Colonic mucosa (tissue), 4 donors: ENCODE measurements at regions not wholly inside any gene's neighbourhood (a gene's known extent, or its start where the extent isn't known, plus 50 kb on each side); places are given as distances from the start of the nearest gene placed in this dataset.

Source experiments
- DNase-seq: peaks from one replicate; pipeline ENCODE4 v3.0.0-alpha.2; 2020
- H3K27ac ChIP-seq: fragments of 200-600 bp; one replicate; pipeline ENCODE4 v1.8.0; 2021
- H3K27me3 ChIP-seq: fragments of 200-600 bp; one replicate; pipeline ENCODE4 v1.8.0; 2021
- H3K36me3 ChIP-seq: fragments of 200-600 bp; one replicate; pipeline ENCODE4 v1.8.0; 2021
- H3K4me1 ChIP-seq: fragments of 200-600 bp; one replicate; pipeline ENCODE4 v1.8.0; 2021; ENCODE audit warnings: mild to moderate bottlenecking
- H3K4me3 ChIP-seq: fragments of 200-600 bp; one replicate; pipeline ENCODE4 v1.8.0; 2021
- H3K9ac ChIP-seq, 2 donors: one replicate each; pipeline ENCODE4 v1.7.0; 2013; ENCODE audit warnings: control low read depth in 2 of 2, low read depth in 2 of 2, low read length in 2 of 2
- H3K9me3 ChIP-seq: fragments of 200-600 bp; one replicate; pipeline ENCODE4 v1.8.0; 2021
- CTCF ChIP-seq: fragments of 200-600 bp; IDR thresholded peaks from one replicate; pipeline ENCODE4 v1.8.0; 2022; ENCODE audit warnings: antibody characterized with exemption, mild to moderate bottlenecking
- intact Hi-C: fragments of 100-400 bp; cut with DNase I; formaldehyde crosslinking; loops from one replicate; pipeline ENCODE4 v1.14.1; 2022
- donor health status: healthy.
- donor health status: DM: no; HTN: no; CAD: no.
- donor health status: DM: no; HTN: no; CAD: no.

DNA sequence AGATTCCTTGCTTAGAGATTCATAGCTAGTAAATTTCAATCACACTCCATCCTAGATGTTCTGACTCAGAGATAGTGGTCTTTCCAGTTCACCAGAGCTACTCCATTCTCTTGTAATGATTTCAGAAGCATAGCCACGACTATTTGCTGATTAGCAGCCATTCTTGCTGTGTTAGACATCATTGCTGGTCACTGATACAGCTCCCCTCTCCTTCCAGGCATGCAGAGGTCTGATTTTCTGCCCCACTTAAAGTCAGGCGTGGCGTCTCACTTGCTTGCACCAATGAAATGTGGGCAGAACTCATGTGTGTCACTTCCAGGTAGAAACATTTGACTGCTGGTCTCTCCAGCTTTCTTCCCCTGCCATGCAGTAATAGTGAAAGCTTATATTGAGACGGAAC, 168.9 kb upstream of the JARID2 start:
- no peaks in the 10 kb centered on the region for H3K9me3 ChIP-seq
- no peak overlapping the region for H3K9ac ChIP-seq
- TF ChIP-seq CTCF: no peak
- no peak overlapping the region for H3K27ac ChIP-seq
- no peaks in the 10 kb centered on the region for H3K4me1 ChIP-seq
- DNase-seq: no peak
- H3K27me3 ChIP-seq: no peaks in the 10 kb centered on the region
- H3K4me3 ChIP-seq: no peak overlapping the region
- no peaks in the 10 kb centered on the region for H3K36me3 ChIP-seq
- intact Hi-C loops: no loop called here

DNA sequence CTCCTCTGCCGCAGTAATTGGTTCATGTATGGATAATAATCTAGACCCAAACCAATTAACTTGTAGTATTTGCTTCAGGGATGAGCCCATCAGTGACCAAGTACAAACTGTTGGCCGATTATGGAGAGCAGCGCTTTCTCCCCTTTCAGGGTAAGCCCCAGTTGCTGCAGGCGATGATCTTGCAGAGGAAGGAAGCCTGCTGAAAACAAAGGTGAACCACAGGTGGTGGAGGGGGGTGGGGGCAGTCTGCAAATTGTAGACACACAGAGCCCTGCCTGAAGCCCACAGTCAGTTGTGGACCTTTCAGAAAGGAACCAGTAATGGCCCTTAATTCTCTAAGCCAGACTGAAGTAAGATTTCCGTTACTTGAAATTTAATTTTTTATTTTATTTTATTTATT, 167.9 kb upstream of the JARID2 start:
- H3K4me3 ChIP-seq: no peak overlapping the region
- no peaks in the 10 kb centered on the region for H3K9me3 ChIP-seq
- no peak overlapping the region for H3K9ac ChIP-seq
- intact Hi-C loops: no loop called here
- H3K36me3 ChIP-seq: no peaks in the 10 kb centered on the region
- H3K27ac ChIP-seq: no peak overlapping the region
- TF ChIP-seq CTCF: no peak
- no peak for DNase-seq
- H3K27me3 ChIP-seq: no peaks in the 10 kb centered on the region
- no peaks in the 10 kb centered on the region for H3K4me1 ChIP-seq

DNA sequence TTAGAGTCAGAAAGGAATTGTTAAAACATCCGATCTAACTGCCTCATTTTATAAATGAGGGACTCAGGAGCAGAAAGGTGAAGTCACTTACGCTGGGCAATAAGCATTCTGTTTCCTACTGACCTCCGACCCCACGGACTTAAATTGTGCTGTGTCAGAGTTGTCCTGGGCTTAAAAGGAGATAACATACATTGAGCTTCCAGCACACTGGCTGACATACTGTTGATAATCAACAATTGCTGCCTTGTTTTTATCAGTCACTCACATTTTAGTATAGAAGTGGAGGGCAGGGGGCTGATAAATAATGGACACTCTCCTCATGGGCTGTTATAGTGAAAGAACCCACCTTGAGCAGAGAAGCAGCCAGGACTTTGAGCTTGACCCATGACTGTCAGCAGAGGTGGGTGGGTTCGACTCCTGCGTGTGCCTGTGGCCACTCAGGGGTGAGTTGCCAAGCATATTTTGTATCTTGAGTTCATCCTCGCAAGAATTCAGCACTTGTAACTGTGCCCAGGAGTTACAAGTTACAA, 166.5 kb upstream of the JARID2 start:
- Histone ChIP-seq H3K4me1 (no peaks in the 10 kb centered on the region), H3K9ac (no peak overlapping the region), H3K27me3 (no peaks in the 10 kb centered on the region), H3K27ac (no peak overlapping the region), H3K9me3 (no peaks in the 10 kb centered on the region), H3K36me3 (no peaks in the 10 kb centered on the region), H3K4me3 (no peak overlapping the region)
- no peak for TF ChIP-seq CTCF
- no peak for DNase-seq
- intact Hi-C loops: no loop called here

- DNase-seq: no peak
- Histone ChIP-seq H3K36me3 (no peaks in the 10 kb centered on the region), H3K27me3 (no peaks in the 10 kb centered on the region), H3K4me1 (no peaks in the 10 kb centered on the region), H3K9me3 (no peaks in the 10 kb centered on the region), H3K9ac (no peak overlapping the region), H3K27ac (no peak overlapping the region), H3K4me3 (no peak overlapping the region)
- TF ChIP-seq CTCF: no peak
- intact Hi-C loops: no loop called here
Observed at GRCh38 chr6:15080895-15081294, 165.0 kb upstream of the JARID2 start.

DNA sequence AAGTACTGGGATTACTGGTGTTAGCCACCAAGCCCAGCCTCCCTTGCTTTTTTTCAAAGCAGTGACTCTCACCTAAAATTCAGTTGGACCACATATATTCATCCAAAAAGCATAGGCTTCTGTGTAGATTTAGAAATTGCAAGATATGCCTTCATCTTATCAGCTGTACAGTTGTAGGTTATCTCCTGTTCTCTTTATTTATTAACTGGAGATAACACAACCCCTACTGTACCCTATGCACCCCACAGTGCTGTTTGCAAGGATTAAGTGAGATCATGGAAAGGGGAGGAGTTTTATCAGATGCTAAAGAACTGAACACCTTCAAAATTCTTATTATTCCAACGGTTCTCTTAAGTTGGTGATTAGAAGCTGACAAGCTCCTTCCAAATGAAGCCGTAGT, 164.4 kb upstream of the JARID2 start:
- Histone ChIP-seq H3K4me1 (no peaks in the 10 kb centered on the region), H3K4me3 (no peak overlapping the region), H3K36me3 (no peaks in the 10 kb centered on the region), H3K9me3 (no peaks in the 10 kb centered on the region), H3K27me3 (no peaks in the 10 kb centered on the region), H3K27ac (no peak overlapping the region), H3K9ac (no peak overlapping the region)
- intact Hi-C loops: no loop called here
- TF ChIP-seq CTCF: no peak
- DNase-seq: no peak

- intact Hi-C loops: no loop called here
- H3K27ac ChIP-seq: no peak overlapping the region
- H3K27me3 ChIP-seq: no peaks in the 10 kb centered on the region
- no peaks in the 10 kb centered on the region for H3K36me3 ChIP-seq
- no peak for TF ChIP-seq CTCF
- H3K9me3 ChIP-seq: no peaks in the 10 kb centered on the region
- no peak overlapping the region for H3K9ac ChIP-seq
- H3K4me1 ChIP-seq: no peaks in the 10 kb centered on the region
- no peak overlapping the region for H3K4me3 ChIP-seq
- DNase-seq: no peak
Observed at GRCh38 chr6:15082708-15083107, 163.2 kb upstream of the JARID2 start.
